Activated CD8-positive, alpha-beta memory T cell treated with anti-CD3 and anti-CD28 coated beads for 36 hours (primary cell): ENCODE measurements at regions not wholly inside any gene's neighbourhood (a gene's known extent, or its start where the extent isn't known, plus 50 kb on each side); places are given as distances from the start of the nearest gene placed in this dataset.
"Not testable (repeated sequence)": the region's sequence is repeated elsewhere in the genome, so short reads cannot be mapped to it uniquely, and the experiment has no call there.

Experiments used
- CTCF ChIA-PET: fragments of 350-600 bp; sonication (Branson Sonifier 250); formaldehyde crosslinking; loops from one replicate; lab custom pipeline; 2021; ENCODE audit warnings: antibody characterized with exemption; lab: Charles Lee
- POLR2A ChIA-PET: fragments of 350-600 bp; sonication (Branson Sonifier 250); formaldehyde crosslinking; loops from one replicate; lab custom pipeline; 2021; ENCODE audit warnings: antibody characterized with exemption; lab: Charles Lee

DNA sequence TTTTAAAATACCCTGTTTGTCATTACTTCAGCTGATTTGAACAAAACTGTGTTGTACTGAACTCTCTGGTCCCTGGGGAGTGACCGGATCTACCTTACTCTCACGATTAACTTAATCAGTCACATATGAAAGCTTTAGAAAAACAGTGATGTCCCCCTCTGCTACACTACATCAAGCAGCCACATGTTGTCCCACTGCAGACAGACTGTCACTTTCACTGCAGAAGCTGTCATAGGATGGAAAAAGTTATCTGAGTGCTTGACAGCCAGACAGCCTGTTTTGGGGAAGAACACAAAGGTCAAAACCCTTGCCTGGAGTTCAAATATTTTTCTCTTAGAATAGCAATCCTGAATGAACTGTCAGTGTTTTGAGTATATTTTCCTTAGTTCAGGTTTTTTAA is 546.4 kb downstream of the DTWD2 start:
- ChIA-PET CTCF (no interaction called here), POLR2A (no interaction called here)

DNA sequence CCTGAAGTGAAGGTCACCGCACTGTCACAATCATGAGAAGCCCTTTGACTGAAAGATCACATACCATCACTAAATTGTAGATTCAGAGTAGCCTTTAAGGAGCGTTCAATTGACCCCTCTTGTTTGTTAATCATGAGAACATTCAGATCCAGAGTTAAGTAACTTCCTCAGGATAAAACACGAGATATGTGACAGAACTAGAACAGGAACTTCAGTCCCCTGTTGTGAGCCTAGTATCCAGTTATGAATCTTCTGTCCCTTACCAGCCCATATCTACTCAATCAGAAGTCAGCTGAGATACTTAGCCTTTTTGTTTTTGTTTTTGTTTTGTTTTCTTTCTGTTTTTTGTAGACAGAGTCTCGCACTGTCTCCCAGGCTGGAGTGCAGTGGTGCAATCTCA is 547.3 kb downstream of the DTWD2 start:
- CTCF ChIA-PET: no interaction called here
- POLR2A ChIA-PET: no interaction called here

- POLR2A ChIA-PET: no interaction called here
- CTCF ChIA-PET: no interaction called here
Observed at GRCh38 chr5:118440496-118440895, 547.9 kb downstream of the DTWD2 start.

- POLR2A ChIA-PET: no interaction called here
- CTCF ChIA-PET: no interaction called here
Observed at GRCh38 chr5:118439831-118440230, 548.5 kb downstream of the DTWD2 start.

GRCh38 chr5:118435131-118435530 is 553.2 kb downstream of the DTWD2 start:
- CTCF ChIA-PET: no interaction called here
- POLR2A ChIA-PET: no interaction called here

- ChIA-PET POLR2A (no interaction called here), CTCF (no interaction called here)
Observed at GRCh38 chr5:118434522-118434921, 553.8 kb downstream of the DTWD2 start.

DNA sequence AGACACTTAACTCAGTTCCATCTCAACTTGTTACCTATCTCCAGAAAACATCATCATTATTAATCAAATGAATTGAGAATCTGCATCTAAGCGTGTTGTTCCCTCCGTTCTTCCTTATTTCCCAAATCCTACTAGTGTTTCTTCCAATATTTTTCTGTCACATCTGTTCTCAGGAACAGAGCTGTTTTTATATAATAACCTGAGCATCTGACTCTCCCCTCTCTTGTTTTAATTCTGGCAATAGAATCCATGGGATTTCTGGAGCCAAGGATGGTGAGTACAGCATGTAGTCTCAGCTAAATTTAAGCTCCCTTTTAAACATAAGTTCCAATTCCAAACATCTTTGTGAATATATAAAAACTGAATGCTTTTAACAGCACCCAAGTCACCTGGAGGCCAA is 558.3 kb downstream of the DTWD2 start:
- ChIA-PET POLR2A (no interaction called here), CTCF (no interaction called here)

GRCh38 chr5:118407958-118408357 is 580.4 kb downstream of the DTWD2 start:
- CTCF ChIA-PET: no interaction called here
- POLR2A ChIA-PET: no interaction called here

DNA sequence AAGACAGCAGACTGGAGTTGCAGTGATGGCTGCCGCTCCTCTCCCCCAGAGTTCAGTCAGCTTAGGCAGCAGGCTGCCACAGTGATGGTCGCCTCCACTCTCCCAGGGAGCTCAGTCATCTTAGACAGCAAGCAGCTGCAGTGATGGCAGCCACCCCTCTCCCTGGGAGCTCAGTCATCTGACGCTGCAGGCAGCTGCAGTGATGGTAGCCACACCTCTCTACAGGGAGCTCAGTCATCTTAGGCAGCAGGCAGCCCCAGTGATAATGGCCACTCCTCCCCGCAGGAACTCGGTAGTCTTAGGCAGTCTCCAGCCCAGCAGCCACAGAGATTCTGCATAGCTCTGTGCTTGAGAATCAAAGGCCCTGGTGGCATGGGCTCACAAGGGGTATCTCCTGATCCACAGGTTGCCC is 582.7 kb downstream of the DTWD2 start:
- ChIA-PET POLR2A (no interaction called here), CTCF (interaction anchor here (1.1 kb wide), 1 partner anchor 304 kb away, joined by 3 read pairs; no protein-coding TSS in a partner anchor)

- ChIA-PET CTCF (no interaction called here), POLR2A (no interaction called here)
Observed at GRCh38 chr5:118397236-118397635, 591.1 kb downstream of the DTWD2 start.

DNA sequence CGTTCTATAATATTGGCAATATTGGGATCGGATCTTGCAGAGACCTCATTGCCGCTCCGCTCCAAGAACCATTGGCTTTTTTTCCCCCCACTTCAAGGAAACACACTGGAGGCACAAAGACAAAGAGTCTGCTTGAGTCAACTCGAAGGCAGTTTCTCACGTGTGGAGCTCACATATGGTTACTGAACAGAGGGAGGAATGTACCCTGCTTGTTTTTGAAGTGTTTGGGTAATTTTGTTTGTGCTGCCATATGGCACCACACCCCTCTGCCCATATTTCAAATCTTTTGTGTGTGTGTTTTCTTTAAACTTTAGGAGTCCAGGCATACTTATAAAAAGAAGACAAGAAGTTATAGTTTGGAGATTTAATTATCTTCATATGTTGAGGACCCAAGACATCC is 595.9 kb downstream of the DTWD2 start:
- POLR2A ChIA-PET: no interaction called here
- CTCF ChIA-PET: no interaction called here

DNA sequence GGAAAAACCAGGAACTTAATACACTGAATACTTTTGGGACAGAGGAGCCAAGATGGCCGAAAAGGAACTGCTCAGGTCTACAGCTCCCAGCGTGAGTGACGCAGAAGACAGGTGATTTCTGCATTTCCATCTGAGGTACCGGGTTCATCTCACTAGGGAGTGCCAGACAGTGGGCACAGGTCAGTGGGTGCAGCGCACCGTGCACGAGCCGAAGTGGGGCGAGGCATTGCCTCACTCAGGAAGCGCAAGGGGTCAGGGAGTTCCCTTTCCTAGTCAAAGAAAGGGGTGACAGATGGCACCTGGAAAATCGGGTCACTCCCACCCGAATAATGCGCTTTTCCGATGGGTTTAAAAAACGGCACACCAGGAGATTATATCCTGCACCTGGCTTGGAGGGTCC is 605.4 kb downstream of the DTWD2 start:
- CTCF ChIA-PET, POLR2A ChIA-PET: not testable (repeated sequence)

- POLR2A ChIA-PET: no interaction called here
- CTCF ChIA-PET: no interaction called here
Observed at GRCh38 chr5:118379470-118379869, 608.9 kb downstream of the DTWD2 start.

GRCh38 chr5:118378959-118379358 is 609.4 kb downstream of the DTWD2 start:
- ChIA-PET POLR2A (no interaction called here), CTCF (interaction anchor here (0.8 kb wide), 1 partner anchor 9 kb away, joined by 3 read pairs; no protein-coding TSS in a partner anchor)

DNA sequence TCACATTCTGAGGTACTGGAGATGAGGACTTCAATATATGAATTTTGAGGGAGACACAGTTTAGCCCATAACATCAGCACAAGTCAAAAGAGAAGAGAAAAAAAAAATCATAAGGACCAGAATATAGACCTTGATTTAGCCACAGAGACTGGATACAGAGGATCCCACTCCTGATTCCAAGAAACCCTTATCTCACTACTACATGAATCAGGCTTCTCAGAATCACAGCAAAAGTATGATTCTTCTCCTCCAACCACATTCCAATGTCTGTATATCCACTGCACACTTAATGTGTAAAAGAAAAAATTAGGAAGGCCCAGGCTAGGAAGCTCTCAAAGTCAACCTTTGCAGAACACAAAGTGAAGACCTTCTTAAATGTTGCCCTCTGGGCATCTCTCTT is 610.9 kb downstream of the DTWD2 start:
- ChIA-PET CTCF (no interaction called here), POLR2A (no interaction called here)

DNA sequence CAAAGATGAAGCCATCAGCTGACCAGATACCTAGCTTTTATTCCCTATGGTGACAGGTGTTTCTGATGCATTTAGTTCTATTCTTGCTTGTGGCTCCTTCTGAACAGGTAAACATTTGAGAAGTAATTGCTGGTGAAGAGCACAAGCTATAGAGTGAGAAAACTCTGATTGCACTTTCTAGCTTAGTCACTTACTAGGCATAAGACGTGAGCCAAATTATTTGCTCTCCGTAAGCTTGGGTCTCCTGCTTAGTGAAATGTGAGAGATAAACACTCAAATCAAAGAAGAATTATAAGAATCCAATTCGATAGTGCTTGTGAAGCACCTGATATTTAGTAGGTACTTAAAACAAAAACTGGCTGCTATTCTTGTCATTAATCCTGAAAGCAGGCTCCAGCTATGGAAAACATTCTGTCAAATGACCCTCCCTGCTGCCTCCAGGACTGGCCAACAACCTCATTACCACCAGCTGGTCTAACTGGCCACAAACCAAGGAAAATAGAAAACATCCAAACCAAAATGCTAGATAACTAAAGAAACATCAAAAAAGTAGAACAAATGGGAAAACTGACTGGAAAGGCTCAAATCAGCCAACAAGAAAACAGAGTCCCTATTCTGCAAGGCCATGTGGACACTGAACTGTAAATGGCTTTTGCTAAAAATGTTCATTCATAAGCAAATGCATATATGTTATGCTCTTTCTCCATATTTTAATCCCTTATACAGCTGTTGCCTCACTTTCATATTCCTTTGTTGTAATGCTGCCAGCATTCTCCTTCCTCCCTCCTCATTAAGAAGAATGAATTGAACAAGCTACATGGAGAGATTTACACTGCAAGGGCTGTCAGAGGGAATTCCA is 616.1 kb downstream of the DTWD2 start:
- POLR2A ChIA-PET: no interaction called here
- CTCF ChIA-PET: no interaction called here

GRCh38 chr5:118366429-118366828 is 621.9 kb downstream of the DTWD2 start:
- ChIA-PET CTCF (no interaction called here), POLR2A (no interaction called here)

- ChIA-PET POLR2A (no interaction called here), CTCF (no interaction called here)
Observed at GRCh38 chr5:118365718-118366117, 622.6 kb downstream of the DTWD2 start.

GRCh38 chr5:118354797-118355196 is 633.5 kb downstream of the DTWD2 start:
- ChIA-PET POLR2A (no interaction called here), CTCF (no interaction called here)

- ChIA-PET CTCF (no interaction called here), POLR2A (no interaction called here)
Observed at GRCh38 chr5:118353970-118354369, 634.4 kb downstream of the DTWD2 start.

- POLR2A ChIA-PET: no interaction called here
- CTCF ChIA-PET: no interaction called here
Observed at GRCh38 chr5:118336468-118336867, 651.9 kb downstream of the DTWD2 start.

GRCh38 chr5:118327389-118327788 is 661.0 kb downstream of the DTWD2 start:
- ChIA-PET CTCF (no interaction called here), POLR2A (no interaction called here)
